Neuronal stem cell (in vitro differentiated cells): ENCODE measurements at regions not wholly inside any gene's neighbourhood (a gene's known extent, or its start where the extent isn't known, plus 50 kb on each side); places are given as distances from the start of the nearest gene placed in this dataset.

Experiments used
- DNase-seq: peaks from one replicate; pipeline ENCODE4 v3.0.0-alpha.2; 2013; ENCODE audit warnings: low spot score
- H2AFZ ChIP-seq: one replicate; pipeline ENCODE4 v1.6.1; 2013; ENCODE audit warnings: mild to moderate bottlenecking, low read length, inconsistent platforms
- H2AK5ac ChIP-seq: 2 replicates; pipeline ENCODE4 v1.6.1; 2013; ENCODE audit warnings: low read depth, mild to moderate bottlenecking, inconsistent platforms, low read length, moderate library complexity, mixed read lengths
- H2BK120ac ChIP-seq: 2 replicates; pipeline ENCODE4 v1.6.1; 2013; ENCODE audit warnings: low read depth, mild to moderate bottlenecking, inconsistent platforms, low read length, moderate library complexity, mixed read lengths
- H2BK12ac ChIP-seq: one replicate; pipeline ENCODE4 v1.6.1; 2013; ENCODE audit warnings: low read length, inconsistent platforms
- H2BK15ac ChIP-seq: 2 replicates; pipeline ENCODE4 v1.6.1; 2013; ENCODE audit warnings: mild to moderate bottlenecking, low read length, inconsistent platforms, mixed read lengths
- H2BK5ac ChIP-seq: one replicate; pipeline ENCODE4 v1.6.1; 2013; ENCODE audit warnings: inconsistent platforms, mild to moderate bottlenecking, low read length, moderate library complexity
- H3K14ac ChIP-seq: one replicate; pipeline ENCODE4 v1.6.1; 2013; ENCODE audit warnings: low read length, inconsistent platforms
- H3K18ac ChIP-seq: 2 replicates; pipeline ENCODE4 v1.6.1; 2013; ENCODE audit warnings: low read length, inconsistent platforms
- H3K23ac ChIP-seq: 2 replicates; pipeline ENCODE4 v1.6.1; 2013; ENCODE audit warnings: low read depth, mild to moderate bottlenecking, mixed read lengths, low read length, inconsistent platforms; ENCODE audit not compliant: poor library complexity
- H3K27ac ChIP-seq: replicated peaks from 3 replicates; pipeline ENCODE4 v1.5.1; 2013; ENCODE audit warnings: low read length, inconsistent platforms
- H3K27me3 ChIP-seq, 3 experiments: 2 replicates each; pipeline ENCODE4 v1.6.1; 2013; ENCODE audit warnings: low read length in 3 of 3, mild to moderate bottlenecking in 2 of 3, inconsistent platforms in 1 of 3, low read depth in 1 of 3, mixed read lengths in 1 of 3, moderate library complexity in 1 of 3; ENCODE audit not compliant: control insufficient read depth in 3 of 3, insufficient read depth in 3 of 3
- H3K36me3 ChIP-seq, 2 donors: replicated peaks in 1 of 2; 2 replicates each; pipeline ENCODE4 v1.6.1; 2013; ENCODE audit warnings: low read length in 2 of 2; ENCODE audit not compliant: control insufficient read depth in 2 of 2, insufficient read depth in 2 of 2
- H3K4ac ChIP-seq: 2 replicates; pipeline ENCODE4 v1.6.1; 2013; ENCODE audit warnings: inconsistent platforms, mild to moderate bottlenecking, low read length, moderate library complexity
- H3K4me1 ChIP-seq, 2 donors: 1 replicate in 1 of 2; 2 replicates in 1 of 2; pipeline ENCODE4 v1.6.1; 2013; ENCODE audit warnings: low read length in 2 of 2, low read depth in 1 of 2; ENCODE audit not compliant: control insufficient read depth in 2 of 2, insufficient read depth in 1 of 2
- H3K4me2 ChIP-seq: one replicate; pipeline ENCODE4 v1.6.1; 2013; ENCODE audit warnings: mild to moderate bottlenecking, low read length, inconsistent platforms; ENCODE audit not compliant: insufficient read depth, poor library complexity, severe bottlenecking
- H3K4me3 ChIP-seq, 2 donors: 2 replicates each; pipeline ENCODE4 v1.5.1; 2013; ENCODE audit warnings: low read length in 2 of 2, mild to moderate bottlenecking in 2 of 2, inconsistent platforms in 1 of 2, moderate library complexity in 1 of 2
- H3K79me1 ChIP-seq: one replicate; pipeline ENCODE4 v1.6.1; 2013; ENCODE audit warnings: low read depth, mild to moderate bottlenecking, inconsistent platforms, low read length, moderate library complexity
- H3K9ac ChIP-seq: one replicate; pipeline ENCODE4 v1.6.1; 2013; ENCODE audit warnings: mild to moderate bottlenecking, low read depth, low read length, inconsistent platforms; ENCODE audit not compliant: poor library complexity
- H3K9me3 ChIP-seq, 2 donors: replicated peaks in 1 of 2; 2 replicates each; pipeline versions ENCODE3 to v1.6.1; 2013; ENCODE audit warnings: low read length in 2 of 2, mild to moderate bottlenecking in 2 of 2, inconsistent platforms in 1 of 2, low read depth in 1 of 2, mixed read lengths in 1 of 2, moderate library complexity in 1 of 2; ENCODE audit not compliant: control insufficient read depth in 2 of 2, insufficient read depth in 1 of 2
- H4K8ac ChIP-seq: one replicate; pipeline ENCODE4 v1.6.1; 2013; ENCODE audit warnings: low read depth, mild to moderate bottlenecking, inconsistent platforms, low read length, moderate library complexity
- H4K91ac ChIP-seq: one replicate; pipeline ENCODE4 v1.6.1; 2013; ENCODE audit warnings: low read length, low read depth, mild to moderate bottlenecking, inconsistent platforms; ENCODE audit not compliant: poor library complexity
- WGBS, 2 donors: extraction: QIAGEN DNeasy Blood & Tissue Kit; methylation state at CpG; one replicate each; pipeline ENCODE4 v1.1.7; 2013; ENCODE audit warnings: missing lambda C conversion rate in 2 of 2, mixed read lengths in 1 of 2; ENCODE audit not compliant: insufficient read length in 2 of 2, insufficient replicate concordance in 1 of 2; ENCODE audit errors: extremely low coverage in 2 of 2; 5-methylcytosine and 5-hydroxymethylcytosine counted together

- Histone ChIP-seq H2BK15ac (no peak overlapping the region), H3K4me2 (no peak overlapping the region), H3K4me1 (no peaks in the 10 kb centered on the region), H2AFZ (no peak overlapping the region), H3K4ac (no peak overlapping the region), H3K27ac (no peak overlapping the region), H4K8ac (no peak overlapping the region), H3K9ac (no peak overlapping the region), H4K91ac (no peak overlapping the region), H2BK120ac (no peak overlapping the region), H3K18ac (no peak overlapping the region), H3K9me3 (no peaks in the 10 kb centered on the region), H3K27me3 (no peaks in the 10 kb centered on the region), H2AK5ac (no peak overlapping the region), H2BK5ac (no peak overlapping the region), H3K36me3 (no peaks in the 10 kb centered on the region), H2BK12ac (no peak overlapping the region), H3K4me3 (no peak overlapping the region), H3K23ac (no peak overlapping the region), H3K14ac (no peak overlapping the region), H3K79me1 (no peaks in the 10 kb centered on the region)
- no peak for DNase-seq
- WGBS, 2 donors, result no CpG with 5 or more reads among the region's 1 CpG
Observed at GRCh38 chr2:184215745-184216144, 382.6 kb upstream of the ZNF804A start.

GRCh38 chr2:184256611-184257010 lies 341.7 kb upstream of the ZNF804A start:
- no peak overlapping the region for H2BK12ac ChIP-seq
- H3K79me1 ChIP-seq, result no peaks in the 10 kb centered on the region
- H3K4me1 ChIP-seq, result no peaks in the 10 kb centered on the region
- no peak overlapping the region for H2BK5ac ChIP-seq
- no peak overlapping the region for H3K18ac ChIP-seq
- H3K4ac ChIP-seq, result no peak overlapping the region
- H3K27me3 ChIP-seq, result no peaks in the 10 kb centered on the region
- H4K8ac ChIP-seq, result no peak overlapping the region
- H3K4me2 ChIP-seq, result no peak overlapping the region
- H4K91ac ChIP-seq, result no peak overlapping the region
- H3K9me3 ChIP-seq, result no peaks in the 10 kb centered on the region
- no peak for DNase-seq
- no peak overlapping the region for H2AK5ac ChIP-seq
- no peak overlapping the region for H2AFZ ChIP-seq
- no peak overlapping the region for H2BK120ac ChIP-seq
- no peak overlapping the region for H3K23ac ChIP-seq
- no peak overlapping the region for H3K14ac ChIP-seq
- no peak overlapping the region for H2BK15ac ChIP-seq
- H3K9ac ChIP-seq, result no peak overlapping the region
- H3K36me3 ChIP-seq, result no peaks in the 10 kb centered on the region
- H3K27ac ChIP-seq, result no peak overlapping the region
- WGBS, 2 donors, result no CpG with 5 or more reads among the region's 1 CpG
- H3K4me3 ChIP-seq, result no peak overlapping the region

GRCh38 chr2:184261331-184261730 lies 337.0 kb upstream of the ZNF804A start:
- H3K27me3 ChIP-seq, result no peaks in the 10 kb centered on the region

GRCh38 chr2:184261818-184262217 lies 336.5 kb upstream of the ZNF804A start:
- Histone ChIP-seq H2BK12ac (no peak overlapping the region), H3K4me1 (no peaks in the 10 kb centered on the region), H3K4ac (no peak overlapping the region), H3K4me3 (peak overlapping the region in 1 of 2 donors; percentile 30), H3K9me3 (no peaks in the 10 kb centered on the region), H2BK120ac (no peak overlapping the region), H4K91ac (no peak overlapping the region), H3K36me3 (no peaks in the 10 kb centered on the region), H2AK5ac (no peak overlapping the region), H3K9ac (no peak overlapping the region), H4K8ac (no peak overlapping the region), H3K27ac (no peak overlapping the region), H3K4me2 (no peak overlapping the region), H2BK15ac (no peak overlapping the region), H2BK5ac (no peak overlapping the region), H2AFZ (no peak overlapping the region), H3K14ac (no peak overlapping the region), H3K23ac (no peak overlapping the region), H3K18ac (no peak overlapping the region), H3K27me3 (no peaks in the 10 kb centered on the region), H3K79me1 (no peaks in the 10 kb centered on the region)
- DNase-seq, result no peak
- no CpG with 5 or more reads among the region's 3 CpGs for WGBS, 2 donors

More at GRCh38 chr2:184261331-184261730, 337.0 kb upstream of the ZNF804A start:
- no peak overlapping the region for H3K27ac ChIP-seq
- DNase-seq, result no peak
- H3K79me1 ChIP-seq, result no peaks in the 10 kb centered on the region
- H2AK5ac ChIP-seq, result no peak overlapping the region
- no peak overlapping the region for H3K4me2 ChIP-seq
- H3K4me3 ChIP-seq, result no peak overlapping the region
- no peaks in the 10 kb centered on the region for H3K9me3 ChIP-seq
- no peak overlapping the region for H2BK12ac ChIP-seq
- H3K36me3 ChIP-seq, result no peaks in the 10 kb centered on the region
- no peak overlapping the region for H2BK120ac ChIP-seq
- no peak overlapping the region for H3K4ac ChIP-seq
- no peaks in the 10 kb centered on the region for H3K4me1 ChIP-seq
- no peak overlapping the region for H3K9ac ChIP-seq
- H4K91ac ChIP-seq, result no peak overlapping the region
- H2AFZ ChIP-seq, result no peak overlapping the region
- H2BK15ac ChIP-seq, result no peak overlapping the region
- H3K18ac ChIP-seq, result no peak overlapping the region
- H2BK5ac ChIP-seq, result no peak overlapping the region
- no peak overlapping the region for H4K8ac ChIP-seq
- H3K14ac ChIP-seq, result no peak overlapping the region
- H3K23ac ChIP-seq, result no peak overlapping the region
